ENCODE measurements at regions not wholly inside any gene's neighbourhood (a gene's known extent, or its start where the extent isn't known, plus 50 kb on each side); places are given as distances from the start of the nearest gene placed in this dataset.

DNA sequence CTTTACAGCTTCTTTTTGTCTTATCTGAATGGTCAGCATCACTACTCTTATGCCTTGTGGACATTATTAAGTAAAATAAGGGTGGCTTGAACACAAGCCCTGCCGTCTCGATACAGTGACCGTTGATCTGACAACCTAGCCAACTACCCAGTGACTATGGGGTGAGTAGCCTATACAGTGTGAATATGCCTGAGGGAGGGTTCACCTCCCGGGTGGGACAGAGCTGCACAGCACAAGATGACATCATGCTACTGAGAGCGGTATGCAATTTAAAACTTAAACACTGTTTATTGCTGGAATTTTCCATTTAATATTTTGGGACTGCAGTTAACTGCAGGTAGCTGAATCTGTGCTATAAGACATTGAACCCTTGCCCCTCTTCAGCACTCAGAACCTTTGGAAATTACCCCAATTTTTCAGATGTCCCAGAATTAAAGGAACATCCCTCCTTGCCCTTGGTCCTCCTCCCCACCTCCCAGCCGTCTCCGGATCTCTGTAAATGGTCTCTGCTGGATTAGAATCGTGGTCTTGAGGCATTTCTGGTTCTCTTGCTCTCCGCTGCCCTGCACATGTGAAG lies 618.5 kb downstream of the PTPRU start:
- no peak overlapping the region for H3K4me3 ChIP-seq
- no peaks in the 10 kb centered on the region for H3K27me3 ChIP-seq
- no peaks in the 10 kb centered on the region for H3K9me3 ChIP-seq
- intact Hi-C loops (cut with DNase I), result no loop called here
- DNase-seq, result no peak
- TF ChIP-seq, protein P1, sequence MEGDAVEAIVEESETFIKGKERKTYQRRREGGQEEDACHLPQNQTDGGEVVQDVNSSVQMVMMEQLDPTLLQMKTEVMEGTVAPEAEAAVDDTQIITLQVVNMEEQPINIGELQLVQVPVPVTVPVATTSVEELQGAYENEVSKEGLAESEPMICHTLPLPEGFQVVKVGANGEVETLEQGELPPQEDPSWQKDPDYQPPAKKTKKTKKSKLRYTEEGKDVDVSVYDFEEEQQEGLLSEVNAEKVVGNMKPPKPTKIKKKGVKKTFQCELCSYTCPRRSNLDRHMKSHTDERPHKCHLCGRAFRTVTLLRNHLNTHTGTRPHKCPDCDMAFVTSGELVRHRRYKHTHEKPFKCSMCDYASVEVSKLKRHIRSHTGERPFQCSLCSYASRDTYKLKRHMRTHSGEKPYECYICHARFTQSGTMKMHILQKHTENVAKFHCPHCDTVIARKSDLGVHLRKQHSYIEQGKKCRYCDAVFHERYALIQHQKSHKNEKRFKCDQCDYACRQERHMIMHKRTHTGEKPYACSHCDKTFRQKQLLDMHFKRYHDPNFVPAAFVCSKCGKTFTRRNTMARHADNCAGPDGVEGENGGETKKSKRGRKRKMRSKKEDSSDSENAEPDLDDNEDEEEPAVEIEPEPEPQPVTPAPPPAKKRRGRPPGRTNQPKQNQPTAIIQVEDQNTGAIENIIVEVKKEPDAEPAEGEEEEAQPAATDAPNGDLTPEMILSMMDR (IDR thresholded peaks at IDR 0.05), result no peak
- TF ChIP-seq EP300 (IDR thresholded peaks at IDR 0.05) (no peak), POLR2A (IDR thresholded peaks at IDR 0.05) (no peak)
- 84 to 87% (median 86%) methylated on average over 9 of the region's 9 CpGs for WGBS, 3 donors
- no peak overlapping the region for H3K27ac ChIP-seq
- no peaks in the 10 kb centered on the region for H3K36me3 ChIP-seq
- H3K4me1 ChIP-seq (ENCODE audit: insufficient read depth), result no peaks in the 10 kb centered on the region

DNA sequence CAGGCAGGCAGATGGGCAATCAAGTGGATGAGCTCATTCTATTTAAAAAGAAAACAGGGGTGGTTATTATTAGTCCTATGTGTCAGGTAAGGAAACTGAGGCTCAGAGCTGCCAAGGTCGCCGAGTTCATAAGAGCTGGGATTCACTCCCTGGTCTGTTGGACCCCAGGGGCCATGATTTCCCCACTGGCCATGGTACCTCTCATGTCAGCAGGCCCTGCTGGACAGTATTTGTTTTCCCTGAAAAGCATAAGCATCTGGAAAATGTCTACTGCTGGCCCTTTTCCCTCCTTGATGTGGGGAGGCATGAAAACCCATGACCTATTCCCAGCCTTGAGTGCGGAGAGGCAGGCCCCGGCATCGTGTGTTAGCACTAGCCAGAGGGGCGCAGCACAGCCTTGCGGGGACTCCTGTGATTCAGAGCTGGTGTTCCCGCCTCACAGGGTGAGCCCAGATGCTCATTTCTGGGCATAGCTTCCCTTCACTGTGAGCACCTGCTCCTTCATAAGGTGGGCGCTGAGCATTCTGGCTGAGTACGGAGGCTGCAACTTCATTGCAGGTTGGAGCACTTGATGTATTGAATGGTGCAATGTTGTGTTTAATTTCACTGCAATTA lies 617.5 kb downstream of the PTPRU start:
- TF ChIP-seq EP300 (IDR thresholded peaks at IDR 0.05) (no peak), POLR2A (IDR thresholded peaks at IDR 0.05) (no peak)
- TF ChIP-seq, protein P1 (IDR thresholded peaks at IDR 0.05), result no peak
- no peaks in the 10 kb centered on the region for H3K27me3 ChIP-seq
- intact Hi-C loops (cut with DNase I), result no loop called here

DNA sequence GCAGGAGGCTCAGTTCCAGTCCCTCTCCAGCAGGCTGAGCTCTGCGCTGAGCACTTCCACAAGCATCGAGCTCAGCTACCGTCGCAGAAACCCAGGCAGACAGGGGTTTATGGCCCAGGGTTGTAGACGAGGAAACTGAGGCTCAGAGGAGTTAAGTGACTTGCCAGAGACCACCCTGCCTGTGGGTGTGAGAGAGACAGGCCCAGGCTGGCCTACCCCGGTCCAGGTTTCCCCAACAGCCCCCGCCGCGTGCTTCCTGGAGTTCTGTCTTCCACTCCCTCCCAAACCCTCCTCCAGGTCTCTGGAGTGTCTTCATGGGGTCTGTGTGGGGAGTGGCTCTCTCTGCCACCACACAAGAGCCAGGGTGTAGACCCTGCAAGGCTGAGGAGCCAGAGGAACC lies 615.9 kb downstream of the PTPRU start:
- Histone ChIP-seq H3K27me3 (no peaks in the 10 kb centered on the region), H3K4me3 (no peak overlapping the region), H3K4me1 (ENCODE audit: insufficient read depth) (no peaks in the 10 kb centered on the region), H3K36me3 (no peaks in the 10 kb centered on the region), H3K9me3 (no peaks in the 10 kb centered on the region), H3K27ac (no peak overlapping the region)
- intact Hi-C loops (cut with DNase I), result no loop called here
- no peak for DNase-seq
- 88 to 93% (median 91%) methylated on average over 9 of the region's 9 CpGs for WGBS, 3 donors
- no peak for TF ChIP-seq EP300 (IDR thresholded peaks at IDR 0.05)
- TF ChIP-seq, protein P1 (IDR thresholded peaks at IDR 0.05), result no peak
- no peak for TF ChIP-seq POLR2A (IDR thresholded peaks at IDR 0.05)

More for the DNA sequence above, 617.5 kb downstream of the PTPRU start:
- H3K36me3 ChIP-seq, result no peaks in the 10 kb centered on the region
- no peak overlapping the region for H3K27ac ChIP-seq
- H3K4me1 ChIP-seq (ENCODE audit: insufficient read depth), result no peaks in the 10 kb centered on the region
- 49 to 51% (median 50%) methylated on average over 10 of the region's 10 CpGs for WGBS, 3 donors
- H3K9me3 ChIP-seq, result no peaks in the 10 kb centered on the region
- no peak for DNase-seq
- H3K4me3 ChIP-seq, result no peak overlapping the region

DNA sequence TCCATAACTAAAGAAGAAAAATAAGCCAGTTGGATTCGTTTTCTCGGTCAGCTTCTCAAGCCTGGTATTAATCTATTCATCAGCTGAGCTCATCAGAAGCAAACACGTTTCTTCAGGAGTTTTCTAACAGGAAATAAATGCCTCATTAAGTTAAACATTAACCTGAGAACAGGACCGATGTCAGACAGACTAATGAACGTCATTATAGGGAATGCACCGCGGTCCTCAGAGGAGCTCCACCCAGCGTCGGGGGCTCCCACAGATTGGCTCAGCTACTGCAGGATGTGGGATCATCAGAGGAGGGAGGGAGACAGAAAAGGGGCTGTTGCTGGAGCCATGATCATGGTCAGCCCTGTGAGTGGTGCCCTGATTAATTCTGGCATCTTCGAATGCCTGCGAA lies 615.4 kb downstream of the PTPRU start:
- Histone ChIP-seq H3K4me3 (no peak overlapping the region), H3K9me3 (no peaks in the 10 kb centered on the region), H3K27ac (no peak overlapping the region), H3K4me1 (ENCODE audit: insufficient read depth) (no peaks in the 10 kb centered on the region), H3K36me3 (no peaks in the 10 kb centered on the region), H3K27me3 (no peaks in the 10 kb centered on the region)
- intact Hi-C loops (cut with DNase I), result no loop called here
- TF ChIP-seq EP300 (IDR thresholded peaks at IDR 0.05), result no peak
- TF ChIP-seq POLR2A (IDR thresholded peaks at IDR 0.05), result no peak
- TF ChIP-seq, protein P1 (IDR thresholded peaks at IDR 0.05), result no peak
- no peak for DNase-seq
- 57 to 61% (median 61%) methylated on average over 11 of the region's 11 CpGs for WGBS, 3 donors

Measured in ovary (tissue), 7 donors.